A673 (cell line): ENCODE measurements at regions not wholly inside any gene's neighbourhood (a gene's known extent, or its start where the extent isn't known, plus 50 kb on each side); places are given as distances from the start of the nearest gene placed in this dataset.

Experiments used
- EZH2 ChIP-seq: fragments of 200-600 bp; sonication (generic); IDR thresholded peaks from 2 replicates; pipeline ENCODE4 v1.6.1; 2017; ENCODE audit warnings: borderline replicate concordance, low read depth, mild to moderate bottlenecking, mixed read lengths, antibody characterized with exemption, low read length; ENCODE audit not compliant: poor library complexity, severe bottlenecking
- TF ChIP-seq, protein P1 (sequence below): fragments of 300-800, 200-600 bp; sonication (generic); conservative IDR thresholded peaks from 2 replicates; pipeline ENCODE4 v1.5.1; 2017; ENCODE audit warnings: low read depth, mild to moderate bottlenecking, antibody characterized with exemption, low read length, moderate library complexity, mixed read lengths

DNA sequence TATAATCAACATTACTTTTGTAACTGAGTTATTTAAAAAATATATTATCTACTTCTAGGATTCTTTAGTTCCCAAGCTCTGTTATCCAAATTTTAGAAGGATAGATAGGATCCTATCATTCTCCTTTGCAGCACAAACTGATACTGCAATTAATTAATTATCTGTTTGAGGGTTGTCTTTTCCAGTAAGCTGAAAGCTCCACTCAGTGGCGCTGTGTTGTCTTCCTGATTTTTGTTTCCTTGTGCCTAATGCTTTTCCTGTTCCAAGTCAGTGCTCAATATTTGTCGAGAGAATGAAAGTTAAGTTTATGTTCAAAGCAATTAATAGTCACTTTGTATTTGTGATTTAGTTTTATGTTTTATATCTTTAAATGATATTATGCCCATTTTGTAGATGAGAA, 107.4 kb upstream of the ANK2 start:
- TF ChIP-seq, protein P1, sequence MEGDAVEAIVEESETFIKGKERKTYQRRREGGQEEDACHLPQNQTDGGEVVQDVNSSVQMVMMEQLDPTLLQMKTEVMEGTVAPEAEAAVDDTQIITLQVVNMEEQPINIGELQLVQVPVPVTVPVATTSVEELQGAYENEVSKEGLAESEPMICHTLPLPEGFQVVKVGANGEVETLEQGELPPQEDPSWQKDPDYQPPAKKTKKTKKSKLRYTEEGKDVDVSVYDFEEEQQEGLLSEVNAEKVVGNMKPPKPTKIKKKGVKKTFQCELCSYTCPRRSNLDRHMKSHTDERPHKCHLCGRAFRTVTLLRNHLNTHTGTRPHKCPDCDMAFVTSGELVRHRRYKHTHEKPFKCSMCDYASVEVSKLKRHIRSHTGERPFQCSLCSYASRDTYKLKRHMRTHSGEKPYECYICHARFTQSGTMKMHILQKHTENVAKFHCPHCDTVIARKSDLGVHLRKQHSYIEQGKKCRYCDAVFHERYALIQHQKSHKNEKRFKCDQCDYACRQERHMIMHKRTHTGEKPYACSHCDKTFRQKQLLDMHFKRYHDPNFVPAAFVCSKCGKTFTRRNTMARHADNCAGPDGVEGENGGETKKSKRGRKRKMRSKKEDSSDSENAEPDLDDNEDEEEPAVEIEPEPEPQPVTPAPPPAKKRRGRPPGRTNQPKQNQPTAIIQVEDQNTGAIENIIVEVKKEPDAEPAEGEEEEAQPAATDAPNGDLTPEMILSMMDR: peak; percentile 59
- no peak for TF ChIP-seq EZH2
